Spleen (tissue), 11 donors: ENCODE measurements at regions not wholly inside any gene's neighbourhood (a gene's known extent, or its start where the extent isn't known, plus 50 kb on each side); places are given as distances from the start of the nearest gene placed in this dataset.

Experiments used
- DNase-seq: peaks from one replicate; pipeline ENCODE4 v3.0.0-alpha.2; 2020
- H3K27ac ChIP-seq, 8 donors: fragments of 200-600 bp; sonication (generic) in 7 of 8; 1 replicate in 4 of 8; 2 replicates in 4 of 8; pipeline versions ENCODE4 v1.5.0 to v1.8.0; 2016 to 2021; ENCODE audit warnings: inconsistent platforms in 4 of 8, mild to moderate bottlenecking in 4 of 8, moderate library complexity in 1 of 8
- H3K27me3 ChIP-seq, 7 donors: fragments of 200-600 bp; sonication (generic) in 6 of 7; replicated peaks in 1 of 7; 1 replicate in 4 of 7; 2 replicates in 3 of 7; pipeline versions ENCODE4 v1.5.0 to v1.8.0; 2016 to 2021; ENCODE audit warnings: inconsistent platforms in 3 of 7, mild to moderate bottlenecking in 1 of 7
- H3K36me3 ChIP-seq, 6 donors: fragments of 200-600 bp; sonication (generic) in 5 of 6; 1 replicate in 4 of 6; 2 replicates in 2 of 6; pipeline versions ENCODE4 v1.5.0 to v1.8.0; 2016 to 2021; ENCODE audit warnings: inconsistent platforms in 2 of 6
- H3K4me1 ChIP-seq, 6 donors: fragments of 200-600 bp; sonication (generic) in 5 of 6; 1 replicate in 3 of 6; 2 replicates in 3 of 6; pipeline versions ENCODE4 v1.5.0 to v1.8.0; 2016 to 2021; ENCODE audit warnings: inconsistent platforms in 3 of 6
- H3K4me3 ChIP-seq, 8 donors: fragments of 200-600 bp; sonication (generic) in 7 of 8; 1 replicate in 4 of 8; 2 replicates in 4 of 8; pipeline versions ENCODE4 v1.5.0 to v1.8.0; 2016 to 2021; ENCODE audit warnings: inconsistent platforms in 4 of 8, mild to moderate bottlenecking in 4 of 8, moderate library complexity in 2 of 8
- H3K9me3 ChIP-seq, 8 donors: fragments of 200-600 bp; sonication (generic) in 7 of 8; 1 replicate in 4 of 8; 2 replicates in 4 of 8; pipeline versions ENCODE4 v1.5.0 to v1.8.0; 2016 to 2021; ENCODE audit warnings: inconsistent platforms in 4 of 8
- POLR2A ChIP-seq, 3 donors: fragments of 450-650 bp; IDR thresholded peaks; one replicate each; pipeline ENCODE4 v1.5.1; 2017; ENCODE audit warnings: antibody characterized with exemption in 3 of 3, mild to moderate bottlenecking in 1 of 3
- POLR2AphosphoS5 ChIP-seq, 3 donors: sonication (generic); formaldehyde crosslinking; IDR thresholded peaks; one replicate each; pipeline ENCODE4 v1.5.1; 2017; ENCODE audit warnings: antibody characterized with exemption in 3 of 3
- WGBS, 5 donors: extraction: QIAGEN DNeasy Blood & Tissue Kit in 3 of 5; methylation state at CpG; one replicate each; pipeline versions ENCODE4 v1.1.5 to v1.1.7; 2013 to 2018; 5-methylcytosine and 5-hydroxymethylcytosine counted together
- intact Hi-C: fragments of 100-400 bp; cut with DNase I; formaldehyde crosslinking; loops from one replicate; pipeline ENCODE4 v1.15.0; 2023; ENCODE audit warnings: low total_unique reads
- TF ChIP-seq, protein P1 (sequence below), 11 experiments: fragments of 200-600 bp in 7 of 11; fragments of 450-650 bp in 4 of 11; sonication (generic) in 4 of 11; IDR thresholded peaks in 8 of 11; conservative IDR thresholded peaks in 3 of 11; 1 replicate in 7 of 11; 2 replicates in 4 of 11; pipeline versions ENCODE4 v1.4.0 to v1.8.0; 2016 to 2021; ENCODE audit warnings: antibody characterized with exemption in 11 of 11, inconsistent platforms in 4 of 11, mild to moderate bottlenecking in 1 of 11
- donor health status: healthy with polysubstance abuse.
- donor health status: DM: no; HTN: no; CAD: no; lungs with moderate emphysema.
- donor health status: DM: no; HTN: no; CAD: no.
- donor health status: Bipolar disorder and iron deficiency.
- donor health status: healthy.
- donor health status: DM: no; HTN: no; CAD: no.
- donor health status: DM: yes; HTN: yes; CAD: no.

DNA sequence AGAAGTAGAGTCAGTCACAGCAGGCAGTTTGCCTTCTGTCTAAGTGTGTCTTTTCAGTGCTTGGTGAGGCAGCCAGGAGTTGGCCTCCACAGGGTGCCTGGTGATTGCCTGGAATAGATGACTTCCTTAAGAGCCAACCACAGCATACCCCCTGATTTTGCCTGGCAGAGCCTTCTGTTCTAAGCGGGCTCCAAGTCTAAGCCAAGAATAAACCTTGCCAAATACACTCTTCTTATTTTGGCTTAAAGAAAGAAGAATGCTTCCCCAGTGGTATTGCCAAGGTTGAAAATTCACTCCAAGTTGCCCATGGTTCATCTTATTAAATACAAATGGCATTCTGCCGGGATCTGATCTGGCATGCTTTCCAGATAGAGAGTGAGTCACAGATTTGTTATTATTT, 1424.8 kb upstream of the EYS start:
- WGBS, 5 donors, result 83 to 90% (median 89%) methylated on average over 2 of the region's 2 CpGs
- H3K27me3 ChIP-seq, result no peaks in the 10 kb centered on the region
- H3K27ac ChIP-seq, result no peak overlapping the region
- intact Hi-C loops, result no loop called here
- no peaks in the 10 kb centered on the region for H3K4me1 ChIP-seq
- no peak for TF ChIP-seq POLR2A (IDR thresholded peaks at IDR 0.05)
- TF ChIP-seq POLR2AphosphoS5 (IDR thresholded peaks at IDR 0.05), result no peak
- TF ChIP-seq, protein P1, sequence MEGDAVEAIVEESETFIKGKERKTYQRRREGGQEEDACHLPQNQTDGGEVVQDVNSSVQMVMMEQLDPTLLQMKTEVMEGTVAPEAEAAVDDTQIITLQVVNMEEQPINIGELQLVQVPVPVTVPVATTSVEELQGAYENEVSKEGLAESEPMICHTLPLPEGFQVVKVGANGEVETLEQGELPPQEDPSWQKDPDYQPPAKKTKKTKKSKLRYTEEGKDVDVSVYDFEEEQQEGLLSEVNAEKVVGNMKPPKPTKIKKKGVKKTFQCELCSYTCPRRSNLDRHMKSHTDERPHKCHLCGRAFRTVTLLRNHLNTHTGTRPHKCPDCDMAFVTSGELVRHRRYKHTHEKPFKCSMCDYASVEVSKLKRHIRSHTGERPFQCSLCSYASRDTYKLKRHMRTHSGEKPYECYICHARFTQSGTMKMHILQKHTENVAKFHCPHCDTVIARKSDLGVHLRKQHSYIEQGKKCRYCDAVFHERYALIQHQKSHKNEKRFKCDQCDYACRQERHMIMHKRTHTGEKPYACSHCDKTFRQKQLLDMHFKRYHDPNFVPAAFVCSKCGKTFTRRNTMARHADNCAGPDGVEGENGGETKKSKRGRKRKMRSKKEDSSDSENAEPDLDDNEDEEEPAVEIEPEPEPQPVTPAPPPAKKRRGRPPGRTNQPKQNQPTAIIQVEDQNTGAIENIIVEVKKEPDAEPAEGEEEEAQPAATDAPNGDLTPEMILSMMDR (IDR thresholded peaks at IDR 0.05 in 8 of 11, conservative IDR thresholded peaks at IDR 0.05 in 3 of 11), result no peak
- no peak for DNase-seq
- peaks cover 0 to 9% (median 0%) of the 10 kb centered on the region in 8 donors for H3K9me3 ChIP-seq
- H3K4me3 ChIP-seq, result no peak overlapping the region
- no peaks in the 10 kb centered on the region for H3K36me3 ChIP-seq

DNA sequence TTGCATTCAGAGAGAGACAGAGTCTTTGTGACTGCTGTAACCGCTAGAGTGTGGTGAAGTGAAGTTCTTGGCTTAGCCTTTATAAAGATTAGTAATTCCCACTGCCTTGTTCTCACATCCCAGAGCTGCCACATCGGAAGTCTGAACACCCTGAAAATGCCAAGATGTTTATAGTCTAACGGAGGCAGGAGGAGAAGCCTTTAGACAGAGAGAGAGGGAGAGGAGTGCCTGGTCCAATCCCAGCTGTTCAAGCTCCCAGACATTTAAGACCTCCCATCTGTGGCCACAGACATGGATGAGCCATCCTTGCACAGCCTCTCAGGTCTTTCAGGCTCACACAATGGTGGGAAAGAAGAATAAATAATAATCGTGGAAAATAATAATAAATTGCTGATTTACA, 1422.8 kb upstream of the EYS start:
- no peak overlapping the region for H3K27ac ChIP-seq
- 58 to 79% (median 67%) methylated on average over 4 of the region's 4 CpGs for WGBS, 5 donors
- H3K4me1 ChIP-seq, result no peaks in the 10 kb centered on the region
- intact Hi-C loops, result no loop called here
- TF ChIP-seq POLR2AphosphoS5 (IDR thresholded peaks at IDR 0.05) (no peak), POLR2A (IDR thresholded peaks at IDR 0.05) (no peak)
- TF ChIP-seq, protein P1 (IDR thresholded peaks at IDR 0.05 in 8 of 11, conservative IDR thresholded peaks at IDR 0.05 in 3 of 11), result no peak
- no peak for DNase-seq
- no peak overlapping the region for H3K4me3 ChIP-seq
- no peaks in the 10 kb centered on the region for H3K36me3 ChIP-seq
- no peaks in the 10 kb centered on the region for H3K27me3 ChIP-seq
- no peaks in the 10 kb centered on the region for H3K9me3 ChIP-seq

DNA sequence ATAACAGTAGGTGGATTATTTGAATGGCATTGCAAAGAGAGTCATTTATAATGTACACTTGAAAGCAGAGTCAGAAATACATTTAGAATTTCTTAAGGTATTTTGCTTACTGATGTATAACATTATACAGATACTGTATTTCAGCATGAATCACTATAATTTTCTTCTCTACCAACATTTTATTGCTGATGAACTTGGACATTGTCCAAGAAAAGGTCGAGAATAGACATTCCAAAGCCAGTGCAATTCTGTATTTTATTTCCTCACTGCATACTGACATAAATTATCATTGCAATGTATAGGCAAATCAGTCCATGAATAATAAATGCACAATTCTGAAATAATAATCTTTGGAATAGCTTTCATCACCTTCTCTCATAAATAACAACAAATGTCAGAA, 1420.0 kb upstream of the EYS start:
- H3K36me3 ChIP-seq, result no peaks in the 10 kb centered on the region
- no peak overlapping the region for H3K4me3 ChIP-seq
- no peak for TF ChIP-seq POLR2AphosphoS5 (IDR thresholded peaks at IDR 0.05)
- no peak for TF ChIP-seq POLR2A (IDR thresholded peaks at IDR 0.05)
- TF ChIP-seq, protein P1 (IDR thresholded peaks at IDR 0.05 in 8 of 11, conservative IDR thresholded peaks at IDR 0.05 in 3 of 11), result no peak
- H3K4me1 ChIP-seq, result no peaks in the 10 kb centered on the region
- H3K27ac ChIP-seq, result no peak overlapping the region
- no peaks in the 10 kb centered on the region for H3K27me3 ChIP-seq
- no peaks in the 10 kb centered on the region for H3K9me3 ChIP-seq
- WGBS, 5 donors, result 31 to 45% (median 42%) methylated on average over 1 of the region's 1 CpG
- no peak for DNase-seq
- intact Hi-C loops, result no loop called here

DNA sequence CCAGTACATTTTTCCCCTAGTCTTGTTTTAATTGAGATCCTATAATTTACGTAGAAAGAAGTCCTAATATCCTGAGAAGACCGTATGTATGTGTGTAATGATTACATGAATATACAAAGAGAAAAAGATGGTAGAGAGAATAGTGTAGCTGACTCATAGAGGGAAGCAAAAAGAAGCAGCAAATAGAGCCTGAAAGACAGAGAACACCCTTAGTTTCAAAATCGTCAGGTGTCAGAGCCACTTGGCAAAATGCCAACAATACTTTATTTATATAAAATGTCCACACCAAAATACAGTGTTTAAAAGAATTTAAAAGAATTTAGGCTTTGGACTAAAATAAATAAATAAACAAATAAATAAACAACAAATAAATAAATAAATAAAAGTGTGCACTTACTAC, 1414.1 kb upstream of the EYS start:
- no peaks in the 10 kb centered on the region for H3K27me3 ChIP-seq
- no peaks in the 10 kb centered on the region for H3K36me3 ChIP-seq
- intact Hi-C loops, result no loop called here
- TF ChIP-seq, protein P1 (IDR thresholded peaks at IDR 0.05 in 8 of 11, conservative IDR thresholded peaks at IDR 0.05 in 3 of 11), result no peak
- TF ChIP-seq POLR2AphosphoS5 (IDR thresholded peaks at IDR 0.05), result no peak
- TF ChIP-seq POLR2A (IDR thresholded peaks at IDR 0.05), result no peak
- no peak overlapping the region for H3K4me3 ChIP-seq
- whole genome bisulfite sequencing, 5 donors, result 78 to 92% (median 85%) methylated on average over 3 of the region's 3 CpGs
- peaks cover 0 to 13% (median 0%) of the 10 kb centered on the region in 8 donors for H3K9me3 ChIP-seq
- H3K27ac ChIP-seq, result no peak overlapping the region
- no peak for DNase-seq
- H3K4me1 ChIP-seq, result no peaks in the 10 kb centered on the region
